H1 (cell line): ENCODE measurements at regions not wholly inside any gene's neighbourhood (a gene's known extent, or its start where the extent isn't known, plus 50 kb on each side); places are given as distances from the start of the nearest gene placed in this dataset.

Experiments used
- ATF2 ChIP-seq: IDR thresholded peaks from 2 replicates; pipeline ENCODE4 v1.6.1; 2012; ENCODE audit warnings: low read length, inconsistent platforms
- JUND ChIP-seq: IDR thresholded peaks from 2 replicates; pipeline ENCODE4 v1.6.1; 2011; ENCODE audit warnings: mild to moderate bottlenecking, improper control_type of control experiment, low read length

GRCh38 chr6:141463237-141463977 is 669.3 kb upstream of the GJE1 start (continued):
- TF ChIP-seq ATF2 (no peak), JUND (no peak)
